SK-N-SH (cell line): ENCODE measurements at regions not wholly inside any gene's neighbourhood (a gene's known extent, or its start where the extent isn't known, plus 50 kb on each side); places are given as distances from the start of the nearest gene placed in this dataset.

Source experiments
- CTCF ChIP-seq: fragments of 200-600 bp; sonication (generic); IDR thresholded peaks from 2 replicates; pipeline ENCODE4 v1.6.1; 2017; ENCODE audit warnings: antibody characterized with exemption, mild to moderate bottlenecking, moderate library complexity
- EZH2phosphoT487 ChIP-seq: fragments of 200-600 bp; sonication (generic); IDR thresholded peaks from 2 replicates; pipeline ENCODE4 v1.6.1; 2017; ENCODE audit warnings: low read depth, mixed run types, mild to moderate bottlenecking, antibody characterized with exemption, moderate library complexity, borderline replicate concordance
- FOXJ3 ChIP-seq: sonication (generic); formaldehyde crosslinking; IDR thresholded peaks from 2 replicates; pipeline ENCODE4 v1.5.1; 2020; ENCODE audit warnings: mild to moderate bottlenecking, missing genetic modification reagents
- GABPA ChIP-seq: IDR thresholded peaks from 2 replicates; pipeline ENCODE4 v1.4.0; 2012; ENCODE audit warnings: low read depth, mild to moderate bottlenecking
- GATA2 ChIP-seq: sonication (generic); formaldehyde crosslinking; IDR thresholded peaks from 2 replicates; pipeline ENCODE4 v1.5.0; 2020; ENCODE audit warnings: mild to moderate bottlenecking, missing genetic modification reagents
- JUND ChIP-seq: IDR thresholded peaks from 2 replicates; pipeline ENCODE4 v1.4.0; 2012
- NFIC ChIP-seq: IDR thresholded peaks from 2 replicates; pipeline ENCODE4 v1.4.0; 2012; ENCODE audit warnings: borderline replicate concordance
- NRF1 ChIP-seq: IDR thresholded peaks from 2 replicates; pipeline ENCODE4 v1.6.1; 2012; ENCODE audit warnings: low read depth, mild to moderate bottlenecking, low read length
- REST ChIP-seq: IDR thresholded peaks from 2 replicates; pipeline ENCODE4 v1.6.1; 2012; ENCODE audit warnings: mild to moderate bottlenecking, low read depth, low read length, moderate library complexity
- TAF1 ChIP-seq: IDR thresholded peaks from 2 replicates; pipeline ENCODE4 v1.6.1; 2012; ENCODE audit warnings: low read depth, mild to moderate bottlenecking, low read length, moderate library complexity, borderline replicate concordance
- USF2 ChIP-seq: fragments of 150-350 bp; IDR thresholded peaks from 2 replicates; pipeline ENCODE4 v1.6.1; 2017; ENCODE audit warnings: antibody characterized with exemption, low read length, low read depth, borderline replicate concordance
- YY1 ChIP-seq: IDR thresholded peaks from 2 replicates; pipeline ENCODE4 v1.4.0; 2012; ENCODE audit warnings: low read depth, mild to moderate bottlenecking
- ZBTB33 ChIP-seq: IDR thresholded peaks from 2 replicates; pipeline ENCODE4 v1.4.0; 2012; ENCODE audit warnings: low read depth, borderline replicate concordance

GRCh38 chr10:44539178-44539577 is 154.3 kb upstream of the CXCL12 start:
- TF ChIP-seq GABPA = no peak
- no peak for TF ChIP-seq ZBTB33
- TF ChIP-seq FOXJ3 (CRISPR knock-in tag) = no peak
- TF ChIP-seq REST = no peak
- no peak for TF ChIP-seq CTCF
- TF ChIP-seq EZH2phosphoT487 = no peak
- no peak for TF ChIP-seq TAF1
- no peak for TF ChIP-seq USF2
- TF ChIP-seq NRF1 = no peak
- TF ChIP-seq JUND = no peak
- no peak for TF ChIP-seq NFIC
- no peak for TF ChIP-seq GATA2
- TF ChIP-seq YY1 = no peak
